IMR-90 (cell line): ENCODE measurements at regions not wholly inside any gene's neighbourhood (a gene's known extent, or its start where the extent isn't known, plus 50 kb on each side); places are given as distances from the start of the nearest gene placed in this dataset.

Source experiments
- ATAC-seq: fragments of 200-7000 bp; cut with Tn5 transposase; 2 replicates; pipeline ENCODE4 v1.9.1; 2020; ENCODE audit warnings: low read depth, mild to moderate bottlenecking, moderate library complexity
- BruUV-seq: library from RNA; stranded (reverse); fragments of 400-500 nt; replicated peaks from 2 replicates; lab custom pipeline; 2021; lab: Mats Ljungman, UMichigan
- CTCF ChIA-PET: fragments of 300-600 bp; formaldehyde crosslinking; extraction: SDS; loops from one replicate; lab custom pipeline; 2021; ENCODE audit warnings: antibody characterized with exemption; lab: Yijun Ruan, JAX
- POLR2A ChIA-PET: fragments of 300-600 bp; sonication (Branson Sonifier 250); formaldehyde crosslinking; loops from one replicate; lab custom pipeline; 2022; ENCODE audit warnings: antibody characterized with exemption; ENCODE audit not compliant: unreplicated experiment; lab: Charles Lee
- DNase-seq: peaks from one replicate; pipeline ENCODE4 v3.0.0; 2013
- H2AFZ ChIP-seq: replicated peaks from 2 replicates; pipeline ENCODE3; 2013; ENCODE audit warnings: low read length, mild to moderate bottlenecking; ENCODE audit not compliant: poor library complexity
- H2AK5ac ChIP-seq: 2 replicates; pipeline ENCODE4 v1.6.1; 2013; ENCODE audit warnings: low read depth, low read length, inconsistent platforms
- H2AK9ac ChIP-seq: replicated peaks from 2 replicates; pipeline ENCODE3; 2013; ENCODE audit warnings: mild to moderate bottlenecking, low read depth, low read length, moderate library complexity; ENCODE audit not compliant: poor library complexity
- H2BK120ac ChIP-seq: 2 replicates; pipeline ENCODE4 v1.6.1; 2013; ENCODE audit warnings: low read depth, low read length, inconsistent platforms
- H2BK15ac ChIP-seq: 3 replicates; pipeline ENCODE4 v1.6.1; 2013; ENCODE audit warnings: low read depth, low read length, inconsistent platforms
- H2BK20ac ChIP-seq: 2 replicates; pipeline ENCODE4 v1.6.1; 2013; ENCODE audit warnings: low read depth, mild to moderate bottlenecking, inconsistent platforms, low read length, moderate library complexity
- H2BK5ac ChIP-seq: 2 replicates; pipeline ENCODE4 v1.6.1; 2013; ENCODE audit warnings: mild to moderate bottlenecking, low read depth, low read length, inconsistent platforms; ENCODE audit not compliant: poor library complexity, severe bottlenecking
- H3K14ac ChIP-seq: replicated peaks from 2 replicates; pipeline ENCODE4 v1.6.1; 2013; ENCODE audit warnings: low read depth, low read length, inconsistent platforms
- H3K18ac ChIP-seq: 2 replicates; pipeline ENCODE4 v1.6.1; 2013; ENCODE audit warnings: low read depth, low read length, control low read depth
- H3K23ac ChIP-seq: 2 replicates; pipeline ENCODE4 v1.6.1; 2013; ENCODE audit warnings: low read depth, low read length, inconsistent platforms
- H3K27ac ChIP-seq: 2 replicates; pipeline ENCODE4 v1.5.1; 2013; ENCODE audit warnings: mild to moderate bottlenecking, control low read depth, low read length; ENCODE audit not compliant: insufficient read depth
- H3K27me3 ChIP-seq: 2 replicates; pipeline ENCODE4 v1.6.1; 2013; ENCODE audit warnings: low read length; ENCODE audit not compliant: control insufficient read depth, insufficient read depth
- H3K36me3 ChIP-seq: 2 replicates; pipeline ENCODE4 v1.6.1; 2013; ENCODE audit warnings: low read length, mixed read lengths; ENCODE audit not compliant: control insufficient read depth, insufficient read depth
- H3K4ac ChIP-seq: 2 replicates; pipeline ENCODE4 v1.6.1; 2013; ENCODE audit warnings: low read depth, low read length, inconsistent platforms
- H3K4me1 ChIP-seq: 2 replicates; pipeline ENCODE4 v1.6.1; 2013; ENCODE audit warnings: low read length, mixed read lengths; ENCODE audit not compliant: control insufficient read depth, insufficient read depth
- H3K4me2 ChIP-seq: 2 replicates; pipeline ENCODE4 v1.6.1; 2013; ENCODE audit warnings: low read depth, mild to moderate bottlenecking, control low read depth, low read length, moderate library complexity
- H3K4me3 ChIP-seq: 2 replicates; pipeline ENCODE4 v1.5.1; 2013; ENCODE audit warnings: low read depth, mild to moderate bottlenecking, control low read depth, low read length, moderate library complexity; ENCODE audit not compliant: insufficient read depth
- H3K56ac ChIP-seq: 2 replicates; pipeline ENCODE4 v1.6.1; 2013; ENCODE audit warnings: low read length, inconsistent platforms; ENCODE audit not compliant: insufficient read depth; ENCODE audit errors: extremely low read depth
- H3K79me1 ChIP-seq, 2 experiments: 2 replicates each; pipeline ENCODE4 v1.6.1; 2013; ENCODE audit warnings: low read length in 2 of 2, inconsistent platforms in 1 of 2, low read depth in 1 of 2
- H3K9ac ChIP-seq: 2 replicates; pipeline ENCODE4 v1.6.1; 2013; ENCODE audit warnings: low read depth, low read length, control low read depth
- H3K9me1 ChIP-seq: 2 replicates; pipeline ENCODE4 v1.6.1; 2013; ENCODE audit warnings: low read length, inconsistent platforms; ENCODE audit not compliant: insufficient read depth
- H3K9me3 ChIP-seq: 2 replicates; pipeline ENCODE4 v1.6.1; 2013; ENCODE audit warnings: low read length; ENCODE audit not compliant: control insufficient read depth, insufficient read depth
- H4K20me1 ChIP-seq: 2 replicates; pipeline ENCODE4 v1.6.1; 2013; ENCODE audit warnings: low read length, inconsistent platforms; ENCODE audit not compliant: insufficient read depth
- H4K5ac ChIP-seq: 2 replicates; pipeline ENCODE4 v1.6.1; 2013; ENCODE audit warnings: mild to moderate bottlenecking, low read depth, low read length, control low read depth
- H4K8ac ChIP-seq, 2 experiments: 2 replicates each; pipeline ENCODE4 v1.6.1; 2013; ENCODE audit warnings: low read depth in 2 of 2, low read length in 2 of 2, control low read depth in 1 of 2, inconsistent platforms in 1 of 2
- H4K91ac ChIP-seq: 2 replicates; pipeline ENCODE4 v1.6.1; 2013; ENCODE audit warnings: low read depth, low read length, inconsistent platforms; ENCODE audit not compliant: insufficient read depth
- BHLHE40 ChIP-seq: fragments of 150-350 bp; IDR thresholded peaks from 2 replicates; pipeline ENCODE4 v1.6.1; 2016; ENCODE audit warnings: mild to moderate bottlenecking, low read depth, low read length
- CEBPB ChIP-seq: IDR thresholded peaks from 2 replicates; pipeline ENCODE4 v1.6.1; 2012; ENCODE audit warnings: low read depth, low read length, improper control_type of control experiment
- FOS ChIP-seq: fragments of 150-350 bp; IDR thresholded peaks from 2 replicates; pipeline ENCODE4 v1.6.1; 2016; ENCODE audit warnings: low read depth, low read length
- MAFK ChIP-seq: IDR thresholded peaks from 2 replicates; pipeline ENCODE4 v1.6.1; 2012; ENCODE audit warnings: low read depth, low read length, improper control_type of control experiment
- MAZ ChIP-seq: IDR thresholded peaks from 2 replicates; pipeline ENCODE4 v1.6.1; 2012; ENCODE audit warnings: low read depth, mild to moderate bottlenecking, low read length, improper control_type of control experiment, moderate library complexity, borderline replicate concordance
- MXI1 ChIP-seq: IDR thresholded peaks from 2 replicates; pipeline ENCODE4 v1.6.1; 2012; ENCODE audit warnings: low read depth, mild to moderate bottlenecking, low read length, moderate library complexity, borderline replicate concordance
- NFE2L2 ChIP-seq: fragments of 150-350 bp; IDR thresholded peaks from 2 replicates; pipeline ENCODE4 v1.6.1; 2016; ENCODE audit warnings: low read depth, mild to moderate bottlenecking, low read length
- POLR2A ChIP-seq: IDR thresholded peaks from 2 replicates; pipeline ENCODE4 v1.6.1; 2012; ENCODE audit warnings: mild to moderate bottlenecking, low read depth, low read length
- RAD21 ChIP-seq: IDR thresholded peaks from 2 replicates; pipeline ENCODE4 v1.6.1; 2012; ENCODE audit warnings: low read length, improper control_type of control experiment
- RCOR1 ChIP-seq: IDR thresholded peaks from 2 replicates; pipeline ENCODE4 v1.6.1; 2012; ENCODE audit warnings: mild to moderate bottlenecking, low read length, improper control_type of control experiment; ENCODE audit not compliant: insufficient replicate concordance
- RFX5 ChIP-seq: IDR thresholded peaks from 2 replicates; pipeline ENCODE4 v1.8.0; 2012; ENCODE audit warnings: low read depth, mild to moderate bottlenecking, low read length, moderate library complexity
- SMC3 ChIP-seq: fragments of 150-350 bp; IDR thresholded peaks from 2 replicates; pipeline ENCODE4 v1.6.1; 2016; ENCODE audit warnings: low read depth, mild to moderate bottlenecking, antibody characterized with exemption, low read length, moderate library complexity
- WGBS, 2 experiments: methylation state at CpG; one replicate each; pipeline versions ENCODE4 v1.1.5 to v1.1.7; 2013; ENCODE audit warnings: missing lambda C conversion rate in 2 of 2; ENCODE audit not compliant: insufficient read length in 1 of 2; ENCODE audit errors: extremely low coverage in 2 of 2; 5-methylcytosine and 5-hydroxymethylcytosine counted together
- dilution Hi-C: fragments of 300-500 bp; cut with HindIII; formaldehyde crosslinking; loops from one replicate; pipeline ENCODE4 v1.14.3; 2018; ENCODE audit warnings: low sequenced_read_pairs; ENCODE audit not compliant: unreplicated experiment
- in situ Hi-C: fragments of 300-500 bp; cut with MboI; formaldehyde crosslinking; loops from 3 replicates; pipeline ENCODE4 v1.14.3; 2019; ENCODE audit warnings: low sequenced_read_pairs, inconsistent platforms, mixed read lengths
- intact Hi-C: fragments of 100-400 bp; cut with micrococcal nuclease; formaldehyde crosslinking; loops from 2 replicates; pipeline ENCODE4 v1.10.0; 2022
- TF ChIP-seq, protein P1 (sequence below): fragments of 150-350 bp; IDR thresholded peaks from 2 replicates; pipeline ENCODE4 v1.6.1; 2017; ENCODE audit warnings: mild to moderate bottlenecking, antibody characterized with exemption, low read length, low read depth
- TF ChIP-seq, protein P2 (sequence below): fragments of 150-350 bp; IDR thresholded peaks from 2 replicates; pipeline ENCODE4 v1.6.1; 2016; ENCODE audit warnings: low read depth, mild to moderate bottlenecking, low read length, moderate library complexity, borderline replicate concordance
- TF ChIP-seq, protein P3 (sequence below): conservative IDR thresholded peaks from 2 replicates; pipeline ENCODE4 v1.5.1; 2012; ENCODE audit warnings: mild to moderate bottlenecking, low read depth, low read length, improper control_type of control experiment

DNA sequence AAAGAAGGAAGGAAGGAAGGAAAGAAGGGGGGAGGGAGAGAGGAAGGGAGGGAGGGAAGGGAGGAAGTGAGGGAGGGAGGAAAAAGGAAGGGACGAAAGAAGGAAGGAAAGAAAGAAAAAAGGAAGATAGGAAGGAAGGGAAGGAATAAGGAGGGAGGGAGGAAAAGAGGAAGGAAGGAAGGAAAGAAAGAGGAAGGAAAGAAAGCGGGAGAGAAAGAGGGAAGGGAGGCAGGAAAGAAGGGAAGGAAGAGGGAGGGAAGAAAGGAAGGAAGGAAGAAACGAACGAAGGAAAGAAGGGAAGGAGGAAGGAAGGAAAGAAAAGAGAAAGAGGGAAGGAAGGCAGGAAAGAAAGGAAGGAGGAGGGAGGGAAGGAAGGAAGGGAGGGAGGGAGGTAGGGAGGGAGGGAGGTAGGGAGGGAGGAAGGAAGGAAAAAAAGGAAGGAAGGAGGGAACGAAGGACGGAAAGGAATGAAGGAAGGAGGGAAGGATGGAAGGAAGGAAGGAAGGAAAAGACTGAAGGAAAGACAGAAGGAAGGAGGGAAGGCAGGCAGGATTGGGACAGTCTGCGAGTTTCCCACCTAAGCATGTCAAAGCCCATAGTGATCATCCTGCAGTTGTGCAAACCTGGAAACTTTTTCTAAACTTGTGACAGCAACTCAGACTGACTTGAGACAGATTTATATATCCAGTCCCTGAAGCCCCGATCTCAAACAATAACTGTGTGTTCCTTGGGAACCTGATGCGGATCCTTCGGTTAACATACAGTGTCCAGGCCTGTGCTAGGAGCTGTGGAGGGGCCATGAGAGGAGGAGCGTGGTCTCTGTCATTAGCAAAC, 59.8 kb upstream of the IYD start:
- 72 to 93% methylated on average over 2 to 7 of the region's 11 CpGs for WGBS, 2 experiments
- H3K4me3 ChIP-seq = no peak overlapping the region
- H3K56ac ChIP-seq = no peak overlapping the region
- H4K20me1 ChIP-seq = no peaks in the 10 kb centered on the region
- no peaks in the 10 kb centered on the region for H3K9me3 ChIP-seq
- BruUV-seq = no TSS peak
- no peaks in the 10 kb centered on the region for H3K79me1 ChIP-seq
- H3K9ac ChIP-seq = no peak overlapping the region
- H4K5ac ChIP-seq = no peak overlapping the region
- no peak overlapping the region for H2AK9ac ChIP-seq
- in situ Hi-C loops = no loop called here
- H2BK120ac ChIP-seq = no peak overlapping the region
- no peak overlapping the region for H3K18ac ChIP-seq
- dilution Hi-C loops = no loop called here
- H4K91ac ChIP-seq = no peak overlapping the region
- CTCF ChIA-PET = interaction anchor here (0.5 kb wide), 1 partner anchor 119 kb away, joined by 3 read pairs; no protein-coding TSS in a partner anchor
- intact Hi-C loops = no loop called here
- no peak overlapping the region for H3K14ac ChIP-seq
- no peaks in the 10 kb centered on the region for H3K36me3 ChIP-seq
- H3K4me2 ChIP-seq = no peak overlapping the region
- H3K27me3 ChIP-seq = no peaks in the 10 kb centered on the region; the same call in none of the 2 replicates
- H2AK5ac ChIP-seq = no peak overlapping the region
- ATAC-seq = no peak
- H2BK15ac ChIP-seq = no peak overlapping the region
- no peaks in the 10 kb centered on the region for H3K4me1 ChIP-seq
- POLR2A ChIA-PET = no interaction called here
- H2AFZ ChIP-seq = no peak overlapping the region
- H3K23ac ChIP-seq = no peak overlapping the region
- H4K8ac ChIP-seq = no peak overlapping the region
- DNase-seq = no peak
- H3K4ac ChIP-seq = no peak overlapping the region
- H2BK20ac ChIP-seq = no peak overlapping the region
- H3K27ac ChIP-seq = no peak overlapping the region
- H2BK5ac ChIP-seq = no peak overlapping the region
- no peaks in the 10 kb centered on the region for H3K9me1 ChIP-seq
- TF ChIP-seq SMC3 = no peak
- no peak for TF ChIP-seq MAZ
- no peak for TF ChIP-seq POLR2A
- TF ChIP-seq, protein P1, sequence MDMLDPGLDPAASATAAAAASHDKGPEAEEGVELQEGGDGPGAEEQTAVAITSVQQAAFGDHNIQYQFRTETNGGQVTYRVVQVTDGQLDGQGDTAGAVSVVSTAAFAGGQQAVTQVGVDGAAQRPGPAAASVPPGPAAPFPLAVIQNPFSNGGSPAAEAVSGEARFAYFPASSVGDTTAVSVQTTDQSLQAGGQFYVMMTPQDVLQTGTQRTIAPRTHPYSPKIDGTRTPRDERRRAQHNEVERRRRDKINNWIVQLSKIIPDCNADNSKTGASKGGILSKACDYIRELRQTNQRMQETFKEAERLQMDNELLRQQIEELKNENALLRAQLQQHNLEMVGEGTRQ = no peak
- TF ChIP-seq, protein P2, sequence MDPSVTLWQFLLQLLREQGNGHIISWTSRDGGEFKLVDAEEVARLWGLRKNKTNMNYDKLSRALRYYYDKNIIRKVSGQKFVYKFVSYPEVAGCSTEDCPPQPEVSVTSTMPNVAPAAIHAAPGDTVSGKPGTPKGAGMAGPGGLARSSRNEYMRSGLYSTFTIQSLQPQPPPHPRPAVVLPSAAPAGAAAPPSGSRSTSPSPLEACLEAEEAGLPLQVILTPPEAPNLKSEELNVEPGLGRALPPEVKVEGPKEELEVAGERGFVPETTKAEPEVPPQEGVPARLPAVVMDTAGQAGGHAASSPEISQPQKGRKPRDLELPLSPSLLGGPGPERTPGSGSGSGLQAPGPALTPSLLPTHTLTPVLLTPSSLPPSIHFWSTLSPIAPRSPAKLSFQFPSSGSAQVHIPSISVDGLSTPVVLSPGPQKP = no peak
- TF ChIP-seq MXI1 = no peak
- no peak for TF ChIP-seq BHLHE40
- no peak for TF ChIP-seq RFX5
- TF ChIP-seq NFE2L2 = no peak
- no peak for TF ChIP-seq MAFK
- no peak for TF ChIP-seq FOS
- TF ChIP-seq CEBPB = no peak
- TF ChIP-seq, protein P3, sequence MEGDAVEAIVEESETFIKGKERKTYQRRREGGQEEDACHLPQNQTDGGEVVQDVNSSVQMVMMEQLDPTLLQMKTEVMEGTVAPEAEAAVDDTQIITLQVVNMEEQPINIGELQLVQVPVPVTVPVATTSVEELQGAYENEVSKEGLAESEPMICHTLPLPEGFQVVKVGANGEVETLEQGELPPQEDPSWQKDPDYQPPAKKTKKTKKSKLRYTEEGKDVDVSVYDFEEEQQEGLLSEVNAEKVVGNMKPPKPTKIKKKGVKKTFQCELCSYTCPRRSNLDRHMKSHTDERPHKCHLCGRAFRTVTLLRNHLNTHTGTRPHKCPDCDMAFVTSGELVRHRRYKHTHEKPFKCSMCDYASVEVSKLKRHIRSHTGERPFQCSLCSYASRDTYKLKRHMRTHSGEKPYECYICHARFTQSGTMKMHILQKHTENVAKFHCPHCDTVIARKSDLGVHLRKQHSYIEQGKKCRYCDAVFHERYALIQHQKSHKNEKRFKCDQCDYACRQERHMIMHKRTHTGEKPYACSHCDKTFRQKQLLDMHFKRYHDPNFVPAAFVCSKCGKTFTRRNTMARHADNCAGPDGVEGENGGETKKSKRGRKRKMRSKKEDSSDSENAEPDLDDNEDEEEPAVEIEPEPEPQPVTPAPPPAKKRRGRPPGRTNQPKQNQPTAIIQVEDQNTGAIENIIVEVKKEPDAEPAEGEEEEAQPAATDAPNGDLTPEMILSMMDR = no peak
- TF ChIP-seq RCOR1 = no peak
- no peak for TF ChIP-seq RAD21
